SKM-1 (cell line): ENCODE measurements at regions not wholly inside any gene's neighbourhood (a gene's known extent, or its start where the extent isn't known, plus 50 kb on each side); places are given as distances from the start of the nearest gene placed in this dataset.

Experiments used
- DNase-seq: peaks from one replicate; lab custom pipeline; 2025; ENCODE audit not compliant: unreplicated experiment; lab: John Stamatoyannopoulos, UW

- DNase-seq: no peak
These were observed 420.3 kb upstream of the POU3F3 start for GRCh38 chr2:104433657-104434056.

- no peak for DNase-seq
These were observed 419.6 kb upstream of the POU3F3 start for GRCh38 chr2:104434318-104434792.

DNA sequence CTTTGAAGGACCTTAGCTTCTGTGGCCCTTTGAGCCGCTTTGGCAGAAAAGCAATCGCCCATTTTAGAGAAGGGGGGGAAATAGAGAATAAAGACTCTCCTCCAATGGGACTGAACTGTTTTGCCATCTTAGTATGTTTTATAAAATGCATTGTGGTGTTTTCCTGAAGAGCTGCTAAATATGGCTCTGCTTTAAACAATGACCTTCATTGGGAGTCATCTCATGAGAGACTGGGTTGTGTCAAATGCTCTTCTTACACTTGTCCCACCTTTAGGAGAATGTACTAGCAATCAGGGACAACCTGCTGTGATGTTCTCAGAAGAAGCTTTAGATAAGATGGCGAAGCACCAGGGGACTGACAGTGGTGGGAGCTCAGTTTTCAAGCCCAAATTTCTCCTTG lies 418.9 kb upstream of the POU3F3 start:
- DNase-seq: no peak

DNA sequence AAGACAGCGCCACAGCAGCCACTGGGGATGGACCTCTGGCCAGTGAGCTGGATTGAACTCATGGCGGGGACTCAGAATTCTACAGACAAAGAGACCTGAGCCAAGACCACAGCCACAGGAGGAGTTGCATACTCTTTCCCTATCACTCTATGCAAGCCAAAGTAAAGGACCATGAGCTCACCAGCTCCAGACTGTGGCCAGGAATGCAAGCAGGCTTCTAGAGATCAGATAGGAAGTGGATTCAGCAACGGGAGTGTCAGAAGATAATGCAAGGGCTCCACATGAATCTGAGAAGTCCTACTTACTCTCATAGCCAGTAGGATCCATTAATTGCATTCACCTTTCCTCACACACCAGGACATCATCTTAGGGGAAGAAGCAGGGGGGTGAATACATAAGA lies 415.4 kb upstream of the POU3F3 start:
- no peak for DNase-seq

- DNase-seq: no peak
These were observed 410.8 kb upstream of the POU3F3 start for GRCh38 chr2:104443145-104443544.

GRCh38 chr2:104444392-104444791 lies 409.5 kb upstream of the POU3F3 start:
- no peak for DNase-seq

DNA sequence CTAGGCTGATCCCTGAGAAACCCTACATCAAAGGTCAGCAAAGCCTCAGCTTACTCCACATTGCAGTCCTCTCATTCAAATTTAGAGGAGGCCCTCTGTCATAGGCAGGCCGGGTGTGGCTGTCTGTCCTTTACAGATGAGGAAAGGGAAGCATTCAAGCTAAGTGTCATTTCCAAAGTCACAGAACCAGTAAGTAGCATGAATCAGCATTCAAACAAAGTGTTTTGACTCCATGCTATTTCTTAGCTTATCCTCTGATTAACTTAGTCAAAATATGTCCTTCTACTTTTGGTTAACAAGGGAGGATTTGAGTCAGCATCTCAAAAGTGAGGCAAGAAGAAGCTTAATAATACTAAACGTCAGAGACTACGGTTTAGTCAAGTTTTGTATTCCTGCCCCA lies 409.0 kb upstream of the POU3F3 start:
- no peak for DNase-seq

DNA sequence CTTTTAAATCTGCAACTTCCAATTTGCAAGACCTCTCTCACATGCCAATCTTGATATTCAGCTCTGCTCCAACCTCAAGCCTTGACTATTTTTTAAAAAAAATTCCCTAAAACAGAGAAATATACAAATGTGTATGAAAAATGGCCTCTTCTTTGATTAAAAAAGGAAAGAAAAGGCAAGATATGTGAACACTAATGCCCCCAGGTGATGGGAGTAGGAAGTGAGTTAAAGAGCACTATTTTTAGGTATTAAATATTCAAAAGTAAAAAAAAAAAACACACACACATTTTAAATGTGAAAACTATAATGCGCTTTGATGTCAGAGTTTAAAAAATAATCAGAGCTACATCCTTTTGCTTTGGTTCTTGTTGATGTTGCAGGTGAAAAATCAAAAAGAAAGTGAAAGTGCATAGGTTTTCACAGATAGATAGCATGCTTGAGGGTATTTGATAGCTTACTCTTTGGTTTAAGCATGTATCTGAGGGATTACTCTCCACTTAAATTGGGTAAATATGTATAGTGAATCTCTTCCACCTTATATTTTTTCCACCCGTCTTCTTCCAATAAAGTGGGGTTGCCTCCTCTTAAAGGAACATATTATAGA lies 406.0 kb upstream of the POU3F3 start:
- DNase-seq: no peak

DNA sequence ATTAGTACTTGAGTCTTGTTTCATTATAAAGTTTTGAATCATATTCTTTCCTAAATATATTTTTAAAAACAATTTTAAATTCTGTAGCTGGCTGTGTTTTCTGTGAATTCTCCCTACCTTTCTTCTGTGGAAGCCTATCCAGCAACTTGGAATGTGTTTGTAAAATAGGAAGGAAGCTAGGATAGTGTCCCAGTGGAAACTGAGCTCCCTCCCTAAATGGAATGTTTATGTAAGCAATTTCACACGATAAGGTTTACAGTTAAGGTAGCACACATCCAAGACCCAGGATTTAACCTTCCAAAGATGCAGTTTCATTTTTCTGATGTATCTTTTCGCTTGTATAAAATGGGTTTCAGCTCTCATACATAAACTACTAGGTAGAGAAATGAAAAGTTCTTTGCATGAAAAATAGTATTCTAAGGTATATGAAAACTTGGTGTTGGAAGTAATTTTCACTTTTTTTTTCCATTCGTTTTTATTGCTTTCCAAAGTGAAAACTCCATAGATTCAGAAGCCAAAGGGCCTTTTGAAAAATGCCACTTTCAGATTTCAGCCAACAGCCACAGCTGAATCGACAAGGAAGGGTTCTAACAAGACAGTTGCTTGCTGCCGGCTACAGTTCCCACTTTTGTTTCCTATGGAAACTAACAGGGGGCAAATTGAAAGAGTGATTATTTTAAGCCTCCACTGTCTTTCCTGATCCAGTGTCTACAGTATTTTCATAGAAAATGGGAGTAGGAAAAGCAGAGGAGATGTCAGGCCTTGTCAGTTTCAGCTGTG lies 405.1 kb upstream of the POU3F3 start:
- DNase-seq: no peak

- DNase-seq: no peak
These were observed 401.4 kb upstream of the POU3F3 start for GRCh38 chr2:104452558-104452957.

DNA sequence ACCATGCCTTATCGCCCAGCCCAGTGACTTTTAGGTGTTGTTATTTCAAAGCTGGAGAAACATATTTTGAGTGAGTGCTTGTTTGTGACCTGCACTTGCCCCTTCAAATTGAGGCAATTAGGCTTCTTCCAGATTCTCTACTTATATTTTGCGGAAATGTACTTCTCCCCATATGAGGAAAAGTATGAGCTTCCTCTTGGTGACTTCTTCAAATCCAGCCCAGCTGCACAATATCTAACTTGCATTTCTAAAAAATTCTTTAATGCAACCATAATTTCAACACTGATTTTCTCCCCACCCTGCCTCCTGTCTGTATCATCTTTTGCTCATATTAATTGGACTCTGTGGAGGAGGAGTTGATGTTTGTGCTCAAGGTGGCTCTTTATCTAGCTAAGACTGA lies 391.2 kb upstream of the POU3F3 start:
- DNase-seq: no peak

DNA sequence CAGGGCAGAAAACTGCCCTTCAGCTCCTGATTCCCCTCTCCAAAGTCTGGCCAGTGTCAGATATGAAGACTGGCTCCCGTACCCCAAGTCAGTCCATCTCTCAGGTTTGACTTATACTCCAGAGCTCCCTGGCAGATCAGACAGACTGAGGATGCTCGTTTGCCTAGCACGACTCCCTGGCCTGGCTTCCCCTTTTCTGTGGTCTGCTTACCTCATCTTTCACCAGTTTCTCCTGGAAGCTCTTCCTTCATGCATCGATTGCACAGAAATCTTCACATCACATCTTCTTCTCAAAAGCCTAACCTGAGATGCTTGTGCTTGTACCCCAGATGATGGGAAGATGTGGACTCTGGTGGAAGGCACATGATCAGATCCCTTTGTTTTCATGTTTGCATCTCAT lies 387.9 kb upstream of the POU3F3 start:
- DNase-seq: peak; percentile 64

DNA sequence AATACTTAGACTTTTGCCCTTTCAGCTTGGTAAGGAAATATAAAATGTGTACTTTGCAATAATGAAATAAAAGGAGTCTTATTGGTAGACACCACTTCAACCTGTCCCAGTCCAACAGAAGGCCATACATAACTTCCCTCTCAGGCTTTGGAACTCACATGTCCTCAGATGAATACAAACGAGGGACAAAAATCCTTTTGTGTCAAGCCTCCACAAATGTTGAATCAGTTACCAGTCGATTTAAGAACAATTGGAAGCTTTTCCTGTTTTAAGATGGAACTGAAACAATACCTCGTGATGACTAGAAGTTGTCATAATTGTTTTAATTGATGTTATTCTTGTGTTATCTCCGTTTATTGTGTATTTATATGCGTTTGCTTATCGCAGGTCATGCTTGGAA lies 385.1 kb upstream of the POU3F3 start:
- DNase-seq: no peak

- no peak for DNase-seq
These were observed 381.8 kb upstream of the POU3F3 start for GRCh38 chr2:104472076-104472475.

DNA sequence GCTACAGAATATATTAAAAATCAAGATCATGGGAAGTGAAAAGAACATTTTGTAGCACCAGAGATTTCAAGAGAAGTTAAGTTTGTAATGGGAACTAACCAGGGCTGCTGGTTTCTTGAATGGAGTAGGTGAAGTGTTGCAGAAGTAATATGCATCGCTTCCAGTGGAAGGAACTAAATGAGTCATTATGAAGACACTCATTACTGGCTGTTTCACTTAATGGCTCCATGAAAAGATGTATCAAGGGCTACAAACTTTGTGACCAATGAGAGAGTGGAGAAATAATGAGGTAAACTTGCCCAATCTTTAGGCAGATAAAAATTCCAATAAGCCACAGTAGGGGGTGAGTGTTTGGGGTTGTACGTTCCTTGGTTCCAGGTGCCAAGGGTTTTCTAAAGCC lies 380.4 kb upstream of the POU3F3 start:
- DNase-seq: peak; percentile 66

GRCh38 chr2:104474716-104475115 lies 379.2 kb upstream of the POU3F3 start:
- no peak for DNase-seq

GRCh38 chr2:104476075-104476474 lies 377.8 kb upstream of the POU3F3 start:
- no peak for DNase-seq

DNA sequence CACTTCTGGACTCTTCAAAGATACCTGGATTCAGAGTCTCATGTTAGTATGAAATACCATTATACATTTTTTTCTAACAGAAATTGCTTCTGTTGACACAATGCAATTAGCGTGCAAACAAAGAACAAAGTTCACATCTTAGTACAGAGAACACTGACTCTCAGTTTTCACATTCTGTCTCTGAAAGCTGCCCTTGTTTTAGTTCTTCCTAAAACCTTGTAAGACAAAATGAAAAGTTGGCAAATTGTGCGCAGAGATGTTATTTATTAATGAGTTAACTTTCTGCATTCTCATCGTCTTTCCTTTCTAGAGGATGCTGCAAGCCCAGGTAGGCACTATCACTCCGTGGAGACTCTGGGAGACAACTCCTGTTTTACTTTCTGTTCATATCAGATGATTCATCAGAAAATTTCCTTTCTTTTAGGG lies 377.3 kb upstream of the POU3F3 start:
- no peak for DNase-seq

- DNase-seq: no peak
These were observed 372.6 kb upstream of the POU3F3 start for GRCh38 chr2:104481341-104481740.

DNA sequence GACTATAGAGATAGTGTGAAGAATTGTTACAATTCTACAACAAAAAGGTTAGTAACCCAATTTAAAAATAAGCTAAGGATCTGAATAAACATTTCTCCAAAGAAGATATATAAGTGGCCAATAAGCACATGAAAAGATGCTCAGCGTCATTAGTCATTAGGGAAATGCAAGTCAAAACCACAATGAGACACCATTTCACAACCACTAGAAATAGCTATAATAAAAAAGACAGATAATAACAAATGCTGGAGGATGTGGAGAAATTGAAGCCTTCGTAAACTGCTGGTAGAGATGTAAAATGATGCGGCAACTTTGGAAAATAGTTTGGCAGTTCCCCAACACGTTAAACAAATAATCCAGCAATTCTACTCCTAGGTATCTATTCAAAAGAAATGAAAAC lies 366.5 kb upstream of the POU3F3 start:
- no peak for DNase-seq

DNA sequence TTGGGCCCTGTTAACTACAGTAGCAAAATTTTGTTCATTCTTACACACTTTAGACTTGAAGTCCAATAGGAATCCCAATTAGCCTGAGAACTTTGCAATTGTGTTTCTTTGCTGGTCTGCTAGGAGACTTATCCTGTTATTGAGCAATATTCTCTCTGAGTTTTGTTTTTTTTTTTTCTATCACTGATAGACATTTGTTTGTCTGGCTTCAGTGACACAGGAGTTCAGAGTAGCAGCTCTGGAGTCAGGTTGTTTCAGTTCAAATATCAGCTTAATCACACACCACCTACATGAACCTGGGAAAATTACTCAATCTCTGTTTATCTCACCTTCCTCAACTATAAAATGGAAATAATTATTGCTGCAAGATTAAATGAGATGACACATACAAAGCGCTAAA lies 360.2 kb upstream of the POU3F3 start:
- no peak for DNase-seq

DNA sequence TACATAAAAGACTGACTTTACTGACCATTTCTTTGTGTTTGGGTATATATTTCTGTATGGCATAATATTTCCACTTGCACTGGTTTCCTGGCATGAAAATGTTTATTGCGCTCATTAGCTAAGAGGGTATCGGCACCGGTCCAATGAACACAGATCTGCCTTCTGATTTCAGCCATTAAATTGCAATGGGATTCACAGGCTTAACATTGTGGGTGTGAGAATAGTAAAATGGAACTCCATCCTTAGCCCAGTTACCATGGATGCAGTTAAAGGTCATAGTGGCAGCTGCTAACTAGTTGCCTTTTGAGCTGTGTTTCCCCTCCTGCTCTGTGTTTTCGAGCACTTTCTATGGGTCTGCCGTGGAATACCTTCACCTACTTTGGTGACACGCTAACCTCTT lies 352.6 kb upstream of the POU3F3 start:
- DNase-seq: no peak

- no peak for DNase-seq
These were observed 352.0 kb upstream of the POU3F3 start for GRCh38 chr2:104501929-104502328.
